ENCODE measurements at regions not wholly inside any gene's neighbourhood (a gene's known extent, or its start where the extent isn't known, plus 50 kb on each side); places are given as distances from the start of the nearest gene placed in this dataset.

GRCh38 chr11:45725776-45726492 lies 60.5 kb upstream of the CHST1 start:
- TF ChIP-seq CTCF (IDR thresholded peaks at IDR 0.05 in 4 of 5, conservative IDR thresholded peaks at IDR 0.05 in 1 of 5) (no peak), POLR2A (IDR thresholded peaks at IDR 0.05) (no peak)

All from gastrocnemius medialis (tissue), 4 donors.